Fibroblast of lung (primary cell): ENCODE measurements at regions not wholly inside any gene's neighbourhood (a gene's known extent, or its start where the extent isn't known, plus 50 kb on each side); places are given as distances from the start of the nearest gene placed in this dataset.

Experiments
- DNase-seq, 2 donors: peaks; one replicate each; pipeline versions ENCODE4 v3.0.0 to v3.0.0-alpha.2; 2010; ENCODE audit warnings: low read depth in 2 of 2
- H2AFZ ChIP-seq: 2 replicates; pipeline ENCODE4 v1.5.1; 2012; ENCODE audit warnings: low read length, control low read depth, inconsistent platforms
- H3K27ac ChIP-seq: 2 replicates; pipeline ENCODE4 v1.5.1; 2011; ENCODE audit warnings: low read length, control low read depth; ENCODE audit not compliant: insufficient read depth
- H3K27me3 ChIP-seq: 2 replicates; pipeline ENCODE4 v1.5.1; 2011; ENCODE audit warnings: mild to moderate bottlenecking, low read length; ENCODE audit not compliant: control insufficient read depth, insufficient read depth
- H3K36me3 ChIP-seq: 2 replicates; pipeline ENCODE4 v1.5.1; 2011; ENCODE audit warnings: low read length; ENCODE audit not compliant: control insufficient read depth, insufficient read depth
- H3K4me1 ChIP-seq: 2 replicates; pipeline ENCODE4 v1.5.1; 2011; ENCODE audit warnings: low read length; ENCODE audit not compliant: control insufficient read depth, insufficient read depth; ENCODE audit errors: extremely low read depth
- H3K4me2 ChIP-seq: 2 replicates; pipeline ENCODE4 v1.5.1; 2011; ENCODE audit warnings: low read length, control low read depth; ENCODE audit not compliant: insufficient read depth; ENCODE audit errors: extremely low read depth
- H3K4me3 ChIP-seq, 4 experiments: fragments of 200-600 bp in 1 of 4; sonication (generic) in 1 of 4; replicated peaks in 1 of 4; 2 replicates each; pipeline ENCODE4 v1.5.1; 2011 to 2016; ENCODE audit warnings: low read length in 4 of 4, low read depth in 3 of 4, mild to moderate bottlenecking in 3 of 4, control low read depth in 2 of 4, inconsistent platforms in 1 of 4, mixed read lengths in 1 of 4; ENCODE audit not compliant: insufficient read depth in 1 of 4; ENCODE audit errors: control extremely low read depth in 1 of 4
- H3K79me2 ChIP-seq: 2 replicates; pipeline ENCODE4 v1.5.1; 2012; ENCODE audit warnings: mild to moderate bottlenecking, low read length, inconsistent platforms; ENCODE audit not compliant: control insufficient read depth, insufficient read depth
- H3K9ac ChIP-seq: 2 replicates; pipeline ENCODE4 v1.5.1; 2011; ENCODE audit warnings: mild to moderate bottlenecking, low read length, control low read depth; ENCODE audit not compliant: insufficient read depth
- H3K9me3 ChIP-seq: 2 replicates; pipeline ENCODE4 v1.5.1; 2012; ENCODE audit warnings: low read depth, low read length; ENCODE audit not compliant: control insufficient read depth, insufficient read depth
- H4K20me1 ChIP-seq: 2 replicates; pipeline ENCODE4 v1.5.1; 2011; ENCODE audit warnings: low read length; ENCODE audit not compliant: control insufficient read depth, insufficient read depth; ENCODE audit errors: extremely low read depth
- EZH2 ChIP-seq: IDR thresholded peaks from 2 replicates; pipeline ENCODE4 v1.5.1; 2012; ENCODE audit warnings: low read length, control low read depth, mild to moderate bottlenecking; ENCODE audit errors: missing control alignments
- TF ChIP-seq, protein P1 (sequence below), 2 donors: IDR thresholded peaks in 1 of 2; conservative IDR thresholded peaks in 1 of 2; 1 replicate in 1 of 2; 2 replicates in 1 of 2; pipeline ENCODE4 v1.5.1; 2011 to 2012; ENCODE audit warnings: low read length in 2 of 2, control low read depth in 1 of 2, inconsistent platforms in 1 of 2, low read depth in 1 of 2, mild to moderate bottlenecking in 1 of 2

DNA sequence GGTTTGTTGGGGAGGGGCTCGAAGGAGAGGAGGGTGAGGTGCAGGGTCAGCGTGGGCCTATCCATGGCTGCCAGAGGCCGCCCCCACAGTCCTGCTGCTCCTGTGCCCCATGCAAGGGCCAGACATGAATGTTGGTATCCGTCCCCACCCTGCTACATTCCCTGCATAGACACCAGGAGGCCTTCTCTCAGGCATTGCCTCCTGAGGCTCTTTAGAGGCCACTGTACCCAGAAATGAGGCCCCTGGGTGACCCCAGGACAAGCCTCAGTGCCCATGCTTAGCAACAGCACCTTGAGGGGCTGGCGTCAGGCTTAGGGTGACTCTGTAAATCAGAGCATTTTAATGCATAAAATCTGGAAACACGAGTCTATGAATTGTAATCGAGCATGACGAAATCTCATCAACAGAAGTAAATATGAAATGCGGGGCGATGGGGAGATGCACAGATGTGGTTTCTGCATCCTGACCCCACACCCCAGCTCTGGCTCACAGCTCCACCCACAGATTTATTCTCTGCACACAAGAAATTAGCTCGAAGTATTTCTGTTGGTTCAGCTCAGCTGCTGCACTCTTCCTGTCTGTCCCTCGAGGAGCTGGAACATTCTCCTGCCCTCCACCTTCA, 124.0 kb upstream of the CSF3R start:
- Histone ChIP-seq H3K27ac (no peak overlapping the region), H3K36me3 (no peaks in the 10 kb centered on the region), H4K20me1 (no peaks in the 10 kb centered on the region), H3K27me3 (no peaks in the 10 kb centered on the region), H3K79me2 (no peaks in the 10 kb centered on the region), H3K9me3 (no peaks in the 10 kb centered on the region), H3K9ac (no peak overlapping the region), H2AFZ (no peak overlapping the region), H3K4me2 (no peak overlapping the region), H3K4me3 (no peak overlapping the region), H3K4me1 (no peaks in the 10 kb centered on the region)
- no peak for DNase-seq
- no peak for TF ChIP-seq EZH2
- TF ChIP-seq, protein P1, sequence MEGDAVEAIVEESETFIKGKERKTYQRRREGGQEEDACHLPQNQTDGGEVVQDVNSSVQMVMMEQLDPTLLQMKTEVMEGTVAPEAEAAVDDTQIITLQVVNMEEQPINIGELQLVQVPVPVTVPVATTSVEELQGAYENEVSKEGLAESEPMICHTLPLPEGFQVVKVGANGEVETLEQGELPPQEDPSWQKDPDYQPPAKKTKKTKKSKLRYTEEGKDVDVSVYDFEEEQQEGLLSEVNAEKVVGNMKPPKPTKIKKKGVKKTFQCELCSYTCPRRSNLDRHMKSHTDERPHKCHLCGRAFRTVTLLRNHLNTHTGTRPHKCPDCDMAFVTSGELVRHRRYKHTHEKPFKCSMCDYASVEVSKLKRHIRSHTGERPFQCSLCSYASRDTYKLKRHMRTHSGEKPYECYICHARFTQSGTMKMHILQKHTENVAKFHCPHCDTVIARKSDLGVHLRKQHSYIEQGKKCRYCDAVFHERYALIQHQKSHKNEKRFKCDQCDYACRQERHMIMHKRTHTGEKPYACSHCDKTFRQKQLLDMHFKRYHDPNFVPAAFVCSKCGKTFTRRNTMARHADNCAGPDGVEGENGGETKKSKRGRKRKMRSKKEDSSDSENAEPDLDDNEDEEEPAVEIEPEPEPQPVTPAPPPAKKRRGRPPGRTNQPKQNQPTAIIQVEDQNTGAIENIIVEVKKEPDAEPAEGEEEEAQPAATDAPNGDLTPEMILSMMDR (conservative IDR thresholded peaks at IDR 0.05 in 1 of 2, IDR thresholded peaks at IDR 0.05 in 1 of 2; ENCODE audit: low read depth in 1 of 2, low read length in 2 of 2): no peak

DNA sequence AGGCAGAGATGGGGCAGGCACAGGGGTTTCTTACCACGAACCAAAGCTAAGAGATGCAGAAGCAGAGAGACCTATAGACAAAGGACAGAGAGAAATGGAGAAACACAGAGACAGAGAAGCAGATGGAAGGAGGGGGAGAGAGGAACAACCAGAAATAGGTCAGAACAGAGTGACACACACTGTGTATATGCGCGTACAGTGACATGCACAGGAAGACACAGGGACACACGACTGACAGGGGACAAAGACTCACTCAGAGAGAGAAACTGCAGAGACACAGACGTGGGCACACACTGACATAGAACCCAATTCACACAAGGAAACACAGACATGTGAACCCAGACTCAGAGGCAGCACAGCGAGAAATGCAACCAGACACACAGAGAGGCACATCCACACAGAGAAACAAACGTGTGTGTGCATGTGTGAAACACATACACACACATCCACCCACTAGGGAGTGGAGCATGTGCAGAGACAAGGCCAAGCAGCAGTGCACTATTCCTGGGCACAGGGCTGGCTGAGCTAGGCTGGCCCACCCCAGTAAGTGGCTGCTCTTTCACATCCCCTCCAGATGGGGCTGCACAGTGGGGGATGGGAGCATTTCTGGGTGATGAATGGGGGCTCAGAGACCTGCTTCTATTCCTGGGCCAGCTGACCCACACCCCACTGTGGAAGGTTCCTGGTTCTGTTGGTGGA, 123.4 kb upstream of the CSF3R start:
- TF ChIP-seq EZH2: no peak
- TF ChIP-seq, protein P1 (conservative IDR thresholded peaks at IDR 0.05 in 1 of 2, IDR thresholded peaks at IDR 0.05 in 1 of 2; ENCODE audit: low read depth in 1 of 2, low read length in 2 of 2): no peak
- no peak for DNase-seq
- Histone ChIP-seq H3K4me2 (no peak overlapping the region), H4K20me1 (no peaks in the 10 kb centered on the region), H3K36me3 (no peaks in the 10 kb centered on the region), H3K4me1 (no peaks in the 10 kb centered on the region), H3K79me2 (no peaks in the 10 kb centered on the region), H3K27me3 (no peaks in the 10 kb centered on the region), H3K4me3 (no peak overlapping the region), H3K9me3 (no peaks in the 10 kb centered on the region), H3K9ac (no peak overlapping the region), H3K27ac (no peak overlapping the region), H2AFZ (no peak overlapping the region)

DNA sequence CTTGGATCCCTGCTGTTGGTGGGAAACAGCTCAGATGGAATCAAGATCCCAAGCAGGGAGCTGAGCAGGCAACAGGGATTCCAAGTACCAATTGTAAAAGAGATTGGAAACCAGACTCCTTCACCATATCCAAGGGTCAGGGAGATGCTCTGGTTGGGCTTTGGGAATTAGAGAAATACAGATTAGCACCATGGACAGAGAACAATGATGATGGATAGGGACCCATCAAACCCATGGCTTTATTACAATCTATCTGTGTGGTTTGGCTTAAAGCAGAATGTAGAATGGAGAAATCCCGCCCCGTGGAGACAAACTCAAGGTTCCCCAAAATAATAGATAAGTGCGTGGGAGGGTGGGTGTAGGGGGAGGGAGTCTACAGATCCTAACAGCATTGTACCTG, 120.7 kb upstream of the CSF3R start:
- no peak overlapping the region for H2AFZ ChIP-seq
- no peak overlapping the region for H3K4me3 ChIP-seq
- TF ChIP-seq, protein P1 (conservative IDR thresholded peaks at IDR 0.05 in 1 of 2, IDR thresholded peaks at IDR 0.05 in 1 of 2; ENCODE audit: low read depth in 1 of 2, low read length in 2 of 2): no peak
- TF ChIP-seq EZH2: no peak
- no peak overlapping the region for H3K9ac ChIP-seq
- no peaks in the 10 kb centered on the region for H3K79me2 ChIP-seq
- no peaks in the 10 kb centered on the region for H3K36me3 ChIP-seq
- no peak for DNase-seq
- no peaks in the 10 kb centered on the region for H3K9me3 ChIP-seq
- H3K4me2 ChIP-seq: no peak overlapping the region
- H3K27me3 ChIP-seq: no peaks in the 10 kb centered on the region
- H3K4me1 ChIP-seq: no peaks in the 10 kb centered on the region
- H4K20me1 ChIP-seq: no peaks in the 10 kb centered on the region
- no peak overlapping the region for H3K27ac ChIP-seq
